ENCODE measurements at regions not wholly inside any gene's neighbourhood (a gene's known extent, or its start where the extent isn't known, plus 50 kb on each side); places are given as distances from the start of the nearest gene placed in this dataset.

GRCh38 chr1:217977943-217978342, 307.1 kb upstream of the RRP15 start:
- Histone ChIP-seq H3K4me2 (ENCODE audit: low read length) (no peak overlapping the region), H3K27ac (ENCODE audit: low read depth, low read length) (no peak overlapping the region), H4K20me1 (ENCODE audit: control insufficient read depth, insufficient read depth, low read depth, low read length) (no peaks in the 10 kb centered on the region), H3K27me3 (ENCODE audit: control insufficient read depth, low read length) (no peaks in the 10 kb centered on the region), H3K4me3 (ENCODE audit: low read length) (no peak overlapping the region), H3K9me2 (replicated peaks; ENCODE audit: control insufficient read depth, low read length) (no peaks in the 10 kb centered on the region; the same call in 1 of the 2 replicates), H3K4me1 (ENCODE audit: control insufficient read depth, low read length) (no peaks in the 10 kb centered on the region), H3K79me2 (ENCODE audit: control insufficient read depth, low read length) (no peaks in the 10 kb centered on the region), H3K36me3 (ENCODE audit: control insufficient read depth, low read length) (no peaks in the 10 kb centered on the region), H3F3A (ENCODE audit: control insufficient read depth, insufficient read depth) (no peaks in the 10 kb centered on the region), H3K9me3 (ENCODE audit: control insufficient read depth, insufficient read depth, low read length) (no peaks in the 10 kb centered on the region)
- no peak for TF ChIP-seq EZH2phosphoT487 (IDR thresholded peaks at IDR 0.05; ENCODE audit: borderline replicate concordance, low read length)
- TF ChIP-seq CTCF (IDR thresholded peaks at IDR 0.05; ENCODE audit: low read depth, low read length, poor library complexity, severe bottlenecking): no peak

- TF ChIP-seq EZH2phosphoT487 (IDR thresholded peaks at IDR 0.05; ENCODE audit: borderline replicate concordance, low read length) (no peak), CTCF (IDR thresholded peaks at IDR 0.05; ENCODE audit: low read depth, low read length, poor library complexity, severe bottlenecking) (no peak)
- no peaks in the 10 kb centered on the region for H3K4me1 ChIP-seq (ENCODE audit: control insufficient read depth, low read length)
- no peaks in the 10 kb centered on the region for H3K79me2 ChIP-seq (ENCODE audit: control insufficient read depth, low read length)
- H3K9me2 ChIP-seq (replicated peaks; ENCODE audit: control insufficient read depth, low read length): no peaks in the 10 kb centered on the region
- no peaks in the 10 kb centered on the region for H3F3A ChIP-seq (ENCODE audit: control insufficient read depth, insufficient read depth)
- no peaks in the 10 kb centered on the region for H3K27me3 ChIP-seq (ENCODE audit: control insufficient read depth, low read length)
- H3K36me3 ChIP-seq (ENCODE audit: control insufficient read depth, low read length): no peaks in the 10 kb centered on the region
- H3K4me3 ChIP-seq (ENCODE audit: low read length): no peak overlapping the region
- no peaks in the 10 kb centered on the region for H4K20me1 ChIP-seq (ENCODE audit: control insufficient read depth, insufficient read depth, low read depth, low read length)
- H3K9me3 ChIP-seq (ENCODE audit: control insufficient read depth, insufficient read depth, low read length): no peaks in the 10 kb centered on the region
- no peak overlapping the region for H3K27ac ChIP-seq (ENCODE audit: low read depth, low read length)
- no peak overlapping the region for H3K4me2 ChIP-seq (ENCODE audit: low read length)
Measured at GRCh38 chr1:217981430-217981829, 303.7 kb upstream of the RRP15 start.

GRCh38 chr1:217982331-217983050, 302.6 kb upstream of the RRP15 start:
- Histone ChIP-seq H3K9me2 (replicated peaks; ENCODE audit: control insufficient read depth, low read length) (no peaks in the 10 kb centered on the region), H3K4me3 (ENCODE audit: low read length) (no peak overlapping the region), H3K4me1 (ENCODE audit: control insufficient read depth, low read length) (no peaks in the 10 kb centered on the region), H4K20me1 (ENCODE audit: control insufficient read depth, insufficient read depth, low read depth, low read length) (no peaks in the 10 kb centered on the region), H3K4me2 (ENCODE audit: low read length) (no peak overlapping the region), H3F3A (ENCODE audit: control insufficient read depth, insufficient read depth) (no peaks in the 10 kb centered on the region), H3K27ac (ENCODE audit: low read depth, low read length) (no peak overlapping the region), H3K79me2 (ENCODE audit: control insufficient read depth, low read length) (no peaks in the 10 kb centered on the region), H3K36me3 (ENCODE audit: control insufficient read depth, low read length) (no peaks in the 10 kb centered on the region), H3K9me3 (ENCODE audit: control insufficient read depth, insufficient read depth, low read length) (no peaks in the 10 kb centered on the region), H3K27me3 (ENCODE audit: control insufficient read depth, low read length) (no peaks in the 10 kb centered on the region)
- TF ChIP-seq CTCF (IDR thresholded peaks at IDR 0.05; ENCODE audit: low read depth, low read length, poor library complexity, severe bottlenecking) (no peak), EZH2phosphoT487 (IDR thresholded peaks at IDR 0.05; ENCODE audit: borderline replicate concordance, low read length) (no peak)
